Body of pancreas (tissue), 4 donors: ENCODE measurements at regions not wholly inside any gene's neighbourhood (a gene's known extent, or its start where the extent isn't known, plus 50 kb on each side); places are given as distances from the start of the nearest gene placed in this dataset.
"Not testable (repeated sequence)": the region's sequence is repeated elsewhere in the genome, so short reads cannot be mapped to it uniquely, and the experiment has no call there.

Experiments used
- ATAC-seq: fragments of 150-250 bp; one replicate; pipeline ENCODE4 v1.9.1; 2016
- DNase-seq, 4 donors: peaks; one replicate each; pipeline ENCODE4 v3.0.0-alpha.2; 2019
- H3K27ac ChIP-seq, 4 donors: fragments of 200-600 bp; sonication (generic); 1 replicate in 3 of 4; 2 replicates in 1 of 4; pipeline versions ENCODE4 v1.5.1 to v1.6.1; 2016 to 2019; ENCODE audit warnings: mild to moderate bottlenecking in 1 of 4, mixed read lengths in 1 of 4, moderate library complexity in 1 of 4
- H3K27me3 ChIP-seq, 2 donors: fragments of 200-600 bp; sonication (generic); one replicate each; pipeline ENCODE4 v1.6.0; 2016; ENCODE audit warnings: mild to moderate bottlenecking in 1 of 2
- H3K36me3 ChIP-seq, 2 donors: fragments of 200-600 bp; sonication (generic); replicated peaks in 1 of 2; 2 replicates each; pipeline ENCODE4 v1.5.1; 2016; ENCODE audit warnings: low read depth in 2 of 2; ENCODE audit not compliant: insufficient read depth in 1 of 2
- H3K4me1 ChIP-seq: fragments of 200-600 bp; sonication (generic); one replicate; pipeline ENCODE4 v1.6.0; 2016
- H3K4me3 ChIP-seq, 2 donors: fragments of 200-600 bp; sonication (generic); 1 replicate in 1 of 2; 2 replicates in 1 of 2; pipeline ENCODE4 v1.5.1; 2016 to 2019
- H3K9me3 ChIP-seq, 3 donors: fragments of 200-600 bp; sonication (generic); 1 replicate in 2 of 3; 2 replicates in 1 of 3; pipeline ENCODE4 v1.5.1; 2016
- POLR2A ChIP-seq, 3 donors: fragments of 450-650 bp; IDR thresholded peaks; one replicate each; pipeline ENCODE4 v1.6.1; 2016; ENCODE audit warnings: antibody characterized with exemption in 3 of 3, mild to moderate bottlenecking in 2 of 3
- WGBS, 2 donors: methylation state at CpG; one replicate each; pipeline ENCODE4 v1.1.5; 2017; 5-methylcytosine and 5-hydroxymethylcytosine counted together
- intact Hi-C: fragments of 100-400 bp; cut with DNase I; formaldehyde crosslinking; loops from one replicate; pipeline ENCODE4 v1.15.1; 2023
- TF ChIP-seq, protein P1 (sequence below), 7 experiments: fragments of 450-650 bp in 4 of 7; fragments of 200-600 bp in 3 of 7; sonication (generic) in 3 of 7; IDR thresholded peaks; one replicate each; pipeline ENCODE4 v1.5.1; 2016 to 2019; ENCODE audit warnings: antibody characterized with exemption in 7 of 7

GRCh38 chr7:116405810-116406209 lies 93.7 kb upstream of the CAV2 start:
- intact Hi-C loops: no loop called here
- ATAC-seq: no peak
- DNase-seq: no peak
- Histone ChIP-seq H3K27ac (no peak overlapping the region), H3K4me3 (no peak overlapping the region), H3K9me3 (no peaks in the 10 kb centered on the region), H3K4me1 (no peaks in the 10 kb centered on the region), H3K27me3 (no peaks in the 10 kb centered on the region), H3K36me3 (no peaks in the 10 kb centered on the region)
- no peak for TF ChIP-seq POLR2A (IDR thresholded peaks at IDR 0.05)
- TF ChIP-seq, protein P1, sequence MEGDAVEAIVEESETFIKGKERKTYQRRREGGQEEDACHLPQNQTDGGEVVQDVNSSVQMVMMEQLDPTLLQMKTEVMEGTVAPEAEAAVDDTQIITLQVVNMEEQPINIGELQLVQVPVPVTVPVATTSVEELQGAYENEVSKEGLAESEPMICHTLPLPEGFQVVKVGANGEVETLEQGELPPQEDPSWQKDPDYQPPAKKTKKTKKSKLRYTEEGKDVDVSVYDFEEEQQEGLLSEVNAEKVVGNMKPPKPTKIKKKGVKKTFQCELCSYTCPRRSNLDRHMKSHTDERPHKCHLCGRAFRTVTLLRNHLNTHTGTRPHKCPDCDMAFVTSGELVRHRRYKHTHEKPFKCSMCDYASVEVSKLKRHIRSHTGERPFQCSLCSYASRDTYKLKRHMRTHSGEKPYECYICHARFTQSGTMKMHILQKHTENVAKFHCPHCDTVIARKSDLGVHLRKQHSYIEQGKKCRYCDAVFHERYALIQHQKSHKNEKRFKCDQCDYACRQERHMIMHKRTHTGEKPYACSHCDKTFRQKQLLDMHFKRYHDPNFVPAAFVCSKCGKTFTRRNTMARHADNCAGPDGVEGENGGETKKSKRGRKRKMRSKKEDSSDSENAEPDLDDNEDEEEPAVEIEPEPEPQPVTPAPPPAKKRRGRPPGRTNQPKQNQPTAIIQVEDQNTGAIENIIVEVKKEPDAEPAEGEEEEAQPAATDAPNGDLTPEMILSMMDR (IDR thresholded peaks at IDR 0.05): no peak
- WGBS, 2 donors: 89 to 91% methylated on average over 2 of the region's 2 CpGs

- Histone ChIP-seq H3K36me3 (no peaks in the 10 kb centered on the region), H3K27ac (no peak overlapping the region), H3K4me3 (no peak overlapping the region), H3K4me1 (no peaks in the 10 kb centered on the region), H3K9me3 (no peaks in the 10 kb centered on the region), H3K27me3 (no peaks in the 10 kb centered on the region)
- 93 to 95% methylated on average over 3 of the region's 3 CpGs for WGBS, 2 donors
- DNase-seq: no peak
- intact Hi-C loops: no loop called here
- ATAC-seq: no peak
- TF ChIP-seq, protein P1 (IDR thresholded peaks at IDR 0.05): no peak
- TF ChIP-seq POLR2A (IDR thresholded peaks at IDR 0.05): no peak
Measured at GRCh38 chr7:116407165-116407564, 92.4 kb upstream of the CAV2 start.

DNA sequence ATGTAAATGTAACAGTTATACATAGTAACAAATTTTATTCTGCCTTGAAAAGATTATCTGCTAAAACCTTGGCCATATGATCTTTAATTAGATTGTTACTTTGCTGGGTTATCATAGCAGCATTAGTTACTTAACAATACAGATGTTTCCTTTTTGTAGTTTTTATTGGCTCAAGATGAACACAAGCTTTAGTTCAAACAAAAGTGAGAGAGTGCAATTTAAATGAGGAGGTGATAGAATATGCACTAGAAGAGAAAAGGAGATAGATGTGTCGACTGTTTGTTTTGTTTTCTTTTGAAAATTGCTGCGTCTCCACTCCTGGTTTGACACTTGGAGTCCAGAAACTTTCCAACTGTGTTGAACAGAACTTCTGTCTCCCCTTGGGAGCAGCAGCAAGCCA lies 91.4 kb upstream of the CAV2 start:
- no peak overlapping the region for H3K27ac ChIP-seq
- 79 to 83% methylated on average over 2 of the region's 2 CpGs for WGBS, 2 donors
- TF ChIP-seq POLR2A (IDR thresholded peaks at IDR 0.05): no peak
- TF ChIP-seq, protein P1 (IDR thresholded peaks at IDR 0.05): no peak
- H3K27me3 ChIP-seq: no peaks in the 10 kb centered on the region
- H3K9me3 ChIP-seq: no peaks in the 10 kb centered on the region
- H3K4me1 ChIP-seq: no peaks in the 10 kb centered on the region
- ATAC-seq (no peak), DNase-seq (no peak)
- intact Hi-C loops: no loop called here
- H3K4me3 ChIP-seq: no peak overlapping the region
- H3K36me3 ChIP-seq: no peaks in the 10 kb centered on the region

DNA sequence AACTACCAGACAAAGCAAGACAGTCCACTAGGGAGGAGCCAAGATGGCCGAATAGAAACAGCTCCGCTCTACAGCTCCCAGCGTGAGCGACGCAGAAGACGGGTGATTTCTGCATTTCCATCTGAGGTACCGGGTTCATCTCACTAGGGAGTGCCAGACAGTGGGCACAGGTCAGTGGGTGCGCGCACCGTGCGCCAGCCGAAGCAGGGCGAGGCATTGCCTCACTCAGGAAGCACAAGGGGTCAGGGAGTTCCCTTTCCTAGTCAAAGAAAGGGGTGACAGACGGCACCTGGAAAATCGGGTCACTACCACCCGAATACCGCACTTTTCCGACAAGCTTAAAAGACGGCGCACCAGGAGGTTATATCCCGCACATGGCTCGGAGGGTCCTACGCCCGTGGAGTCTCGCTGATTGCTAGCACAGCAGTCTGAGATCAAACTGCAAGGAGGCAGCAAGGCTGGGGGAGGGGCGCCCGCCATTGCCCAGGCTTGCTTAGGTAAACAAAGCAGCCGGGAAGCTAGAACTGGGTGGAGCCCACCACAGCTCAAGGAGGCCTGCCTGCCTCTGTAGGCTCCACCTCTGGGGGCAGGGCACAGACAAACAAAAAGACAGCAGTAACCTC lies 90.6 kb upstream of the CAV2 start:
- intact Hi-C loops, H3K4me3 ChIP-seq, H3K27ac ChIP-seq, H3K36me3 ChIP-seq, H3K9me3 ChIP-seq, H3K27me3 ChIP-seq, H3K4me1 ChIP-seq, ATAC-seq, DNase-seq: not testable (repeated sequence)
- 88 to 93% methylated on average over 18 to 27 of the region's 28 CpGs for WGBS, 2 donors

DNA sequence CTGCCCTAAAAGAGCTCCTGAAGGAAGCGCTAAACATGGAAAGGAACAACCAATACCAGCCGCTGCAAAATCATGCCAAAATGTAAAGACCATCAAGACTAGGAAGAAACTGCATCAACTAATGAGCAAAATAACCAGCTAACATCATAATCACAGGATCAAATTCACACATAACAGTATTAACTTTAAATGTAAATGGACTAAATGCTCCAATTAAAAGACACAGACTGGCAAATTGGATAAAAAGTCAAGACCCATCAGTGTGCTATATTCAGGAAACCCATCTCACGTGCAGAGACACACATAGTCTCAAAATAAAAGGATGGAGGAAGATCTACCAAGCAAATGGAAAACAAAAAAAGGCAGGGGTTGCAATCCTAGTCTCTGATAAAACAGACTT lies 88.8 kb upstream of the CAV2 start:
- intact Hi-C loops, H3K9me3 ChIP-seq: not testable (repeated sequence)
- 71 to 84% methylated on average over 3 of the region's 3 CpGs for WGBS, 2 donors

More for the DNA sequence above, 88.8 kb upstream of the CAV2 start:
- H3K4me3 ChIP-seq, H3K36me3 ChIP-seq, H3K27ac ChIP-seq, H3K4me1 ChIP-seq, DNase-seq, ATAC-seq, H3K27me3 ChIP-seq: not testable (repeated sequence)
